Breast epithelium (tissue), 3 donors: ENCODE measurements at regions not wholly inside any gene's neighbourhood (a gene's known extent, or its start where the extent isn't known, plus 50 kb on each side); places are given as distances from the start of the nearest gene placed in this dataset.

Experiments
- CTCF ChIP-seq, 3 donors: fragments of 450-650 bp; IDR thresholded peaks; one replicate each; pipeline ENCODE4 v1.5.1; 2016 to 2017; ENCODE audit warnings: antibody characterized with exemption in 3 of 3, mild to moderate bottlenecking in 3 of 3, moderate library complexity in 3 of 3
- POLR2A ChIP-seq: fragments of 450-650 bp; IDR thresholded peaks from one replicate; pipeline ENCODE4 v1.6.1; 2016; ENCODE audit warnings: antibody characterized with exemption, mild to moderate bottlenecking, moderate library complexity

GRCh38 chr9:7523426-7524043 lies 276.0 kb downstream of the DMAC1 start:
- TF ChIP-seq CTCF (IDR thresholded peaks at IDR 0.05) (no peak), POLR2A (no peak)
